ENCODE measurements at regions not wholly inside any gene's neighbourhood (a gene's known extent, or its start where the extent isn't known, plus 50 kb on each side); places are given as distances from the start of the nearest gene placed in this dataset.
"Not testable (repeated sequence)": the region's sequence is repeated elsewhere in the genome, so short reads cannot be mapped to it uniquely, and the experiment has no call there.

DNA sequence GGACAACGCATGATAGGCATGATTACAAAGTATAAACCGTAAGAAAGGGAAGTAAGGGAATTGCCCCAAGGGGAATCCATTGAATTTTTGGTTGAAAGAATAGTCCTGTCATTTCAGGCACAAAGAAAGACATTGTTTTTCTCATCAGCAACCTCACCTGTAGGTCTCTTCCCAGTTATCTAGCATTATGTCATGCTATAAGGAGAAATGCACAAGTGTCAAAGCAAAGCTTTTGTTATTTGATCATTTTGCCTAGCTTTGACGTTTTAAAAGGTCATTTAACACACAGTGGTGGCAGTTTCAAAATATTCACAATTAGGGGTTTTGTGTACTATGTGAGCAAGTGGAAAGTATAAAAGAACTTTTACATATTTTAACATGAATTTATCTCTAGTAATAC lies 796.2 kb upstream of the MIR17HG start:
- no peak for DNase-seq

DNA sequence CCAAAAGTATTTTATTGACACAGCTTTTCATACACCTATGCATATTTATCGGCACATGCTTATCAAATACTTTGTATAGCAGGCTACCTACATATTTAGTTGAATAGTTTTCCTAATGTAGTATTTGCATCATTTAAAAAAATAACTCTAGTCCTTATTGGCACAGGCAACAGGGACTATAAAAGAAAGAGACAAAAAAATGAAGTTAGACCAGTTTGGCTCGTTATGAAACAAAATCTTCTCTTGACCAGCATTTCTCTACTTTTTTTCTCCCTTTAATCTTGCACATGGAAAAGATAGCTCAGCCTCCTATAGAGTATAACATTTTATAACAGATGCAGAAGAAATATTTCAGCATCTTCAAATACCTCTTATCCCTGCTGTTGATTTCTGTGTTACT lies 794.8 kb upstream of the MIR17HG start:
- no peak for DNase-seq

DNA sequence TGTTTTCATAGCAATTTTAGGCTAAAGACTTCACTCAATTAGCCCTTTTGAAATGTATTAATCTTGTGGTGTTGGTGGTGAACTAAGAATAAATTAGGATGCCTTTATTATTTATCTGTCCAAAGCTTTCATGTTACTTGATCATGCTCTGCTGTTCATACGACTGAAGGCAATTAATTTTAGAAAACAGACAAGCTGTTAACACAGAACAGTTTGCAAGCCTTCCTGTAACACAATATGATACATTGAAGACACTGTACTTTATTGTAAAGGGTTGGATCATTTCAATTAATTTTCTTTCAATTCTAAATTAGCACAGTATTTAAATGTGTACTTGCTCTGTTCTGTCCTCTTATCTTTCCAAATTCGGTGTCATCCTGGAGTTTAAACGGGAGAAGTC lies 794.3 kb upstream of the MIR17HG start:
- no peak for DNase-seq

DNA sequence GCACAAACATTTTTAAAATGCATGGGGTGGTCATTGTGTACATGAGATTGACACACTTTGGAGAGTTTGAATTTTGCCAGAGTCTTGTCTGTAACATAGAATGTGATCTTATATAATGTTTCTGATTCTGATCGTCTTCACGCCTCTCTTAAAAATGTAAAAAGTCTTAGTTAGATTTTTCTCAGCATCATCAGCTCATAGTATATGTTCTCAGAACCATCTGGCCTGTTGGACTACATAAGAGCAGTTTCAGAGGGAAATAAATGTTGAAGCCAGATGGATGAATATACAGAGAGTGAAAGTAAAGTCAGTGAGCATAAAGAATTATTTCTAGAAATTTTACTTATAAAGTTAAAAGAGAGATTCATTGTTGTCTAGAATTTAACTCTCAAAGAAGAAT lies 789.9 kb upstream of the MIR17HG start:
- peak; percentile 17 for DNase-seq

DNA sequence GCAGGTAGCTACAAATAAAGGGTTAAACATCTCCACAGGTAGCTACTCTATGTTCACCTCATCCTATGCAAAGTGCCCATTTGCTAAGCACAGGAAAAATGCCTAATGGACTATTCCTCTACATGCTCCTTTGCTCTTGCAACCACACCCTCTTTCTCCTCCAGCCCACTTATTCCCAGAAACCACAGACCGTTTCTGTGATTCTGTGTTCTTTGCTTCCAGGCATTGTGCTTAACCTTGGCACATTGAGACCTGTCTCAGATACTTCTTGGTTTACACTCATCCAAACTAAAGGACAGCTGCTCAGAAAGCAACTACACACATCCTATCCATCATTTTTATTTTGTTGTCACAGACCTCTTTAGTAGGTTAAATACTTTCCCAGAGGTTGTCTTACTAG lies 785.0 kb upstream of the MIR17HG start:
- DNase-seq: no peak

DNA sequence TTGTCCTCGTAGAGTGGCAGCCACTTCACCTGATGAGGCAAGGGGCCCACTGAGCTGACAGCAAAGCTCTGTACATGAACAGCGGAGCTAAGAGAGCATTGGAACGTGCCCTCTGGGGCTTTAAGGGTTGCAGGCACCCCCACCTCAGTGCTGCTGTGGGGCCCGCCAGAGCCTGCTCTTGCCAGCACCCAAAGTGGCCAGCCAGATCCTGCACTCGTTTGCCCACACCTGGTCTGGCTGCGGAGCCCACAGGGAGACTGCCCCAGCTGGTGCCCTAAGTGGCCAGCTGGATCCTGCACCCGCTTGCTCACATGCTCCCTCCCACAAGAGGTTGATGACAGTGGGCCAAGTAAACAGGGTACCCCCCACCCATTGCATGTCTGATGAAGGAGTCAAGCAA lies 783.4 kb upstream of the MIR17HG start:
- DNase-seq: no peak

DNA sequence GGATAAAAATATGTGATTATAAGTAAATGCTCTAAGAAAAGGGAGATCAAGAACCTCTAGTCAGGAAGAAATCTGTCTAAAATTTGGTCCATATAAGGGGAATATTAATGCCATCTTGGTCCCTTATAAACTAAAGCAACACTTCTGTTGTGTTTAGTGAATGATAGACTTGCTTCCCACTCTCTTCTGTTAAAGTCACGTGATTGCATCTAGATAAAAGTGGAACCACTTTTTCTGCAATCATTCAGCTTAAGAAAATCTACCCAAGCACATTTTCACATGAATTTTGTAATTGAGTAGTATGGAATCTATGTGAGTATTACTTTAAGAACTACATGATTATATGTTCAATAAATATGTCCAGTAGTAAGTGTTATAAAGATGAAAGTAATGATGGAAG lies 782.9 kb upstream of the MIR17HG start:
- DNase-seq: no peak

DNA sequence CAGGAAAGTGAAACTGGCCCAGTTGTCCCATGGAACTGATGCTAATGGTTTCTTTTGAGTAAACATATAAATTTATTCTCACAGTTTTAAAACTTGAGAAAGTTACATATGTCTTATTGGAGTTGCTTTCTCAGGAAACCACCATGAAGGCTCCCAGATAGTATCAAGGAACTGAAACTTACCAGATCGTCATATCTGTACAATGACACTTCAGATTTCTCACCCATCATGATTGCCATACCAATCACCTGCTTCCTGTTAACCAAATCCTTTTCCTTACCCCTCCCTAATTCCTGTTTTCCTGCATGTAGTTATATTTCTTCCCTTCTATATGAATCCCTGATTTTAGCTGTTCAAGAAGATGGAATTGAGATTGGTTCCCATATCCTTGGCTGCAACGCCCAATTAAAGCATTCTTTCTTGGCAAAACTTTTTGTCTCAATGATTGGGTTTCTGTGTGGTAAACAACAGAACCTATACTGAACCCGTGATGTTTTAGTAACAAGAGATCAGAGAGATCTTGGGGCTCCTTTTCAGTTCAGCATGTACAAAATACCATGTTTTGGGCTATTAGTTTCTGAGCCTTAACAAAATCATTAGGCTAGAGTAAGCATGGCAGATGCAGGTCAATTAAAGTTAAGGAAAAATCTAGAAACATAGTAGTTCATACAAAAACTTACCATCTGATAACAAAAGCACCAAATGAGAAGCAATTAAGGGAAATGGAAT lies 781.3 kb upstream of the MIR17HG start:
- no peak for DNase-seq

DNA sequence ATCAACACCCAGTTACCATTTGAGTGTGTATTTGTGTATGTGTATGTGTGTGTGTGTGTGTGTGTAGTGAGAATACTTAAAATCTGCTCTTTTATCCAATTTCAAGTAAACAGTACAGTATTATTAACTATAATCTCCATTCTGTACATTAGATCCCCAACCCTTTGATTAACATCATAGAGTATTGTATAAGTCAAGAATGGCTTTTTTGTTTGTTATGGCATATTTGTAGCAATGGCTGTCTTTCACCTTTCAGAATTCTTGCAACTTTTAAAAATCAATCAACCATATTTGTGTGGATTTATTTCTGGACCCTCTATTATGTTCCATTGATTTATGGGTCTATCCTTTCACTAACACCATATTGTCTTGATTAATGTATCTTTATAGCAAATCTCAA lies 779.3 kb upstream of the MIR17HG start:
- no peak for DNase-seq

DNA sequence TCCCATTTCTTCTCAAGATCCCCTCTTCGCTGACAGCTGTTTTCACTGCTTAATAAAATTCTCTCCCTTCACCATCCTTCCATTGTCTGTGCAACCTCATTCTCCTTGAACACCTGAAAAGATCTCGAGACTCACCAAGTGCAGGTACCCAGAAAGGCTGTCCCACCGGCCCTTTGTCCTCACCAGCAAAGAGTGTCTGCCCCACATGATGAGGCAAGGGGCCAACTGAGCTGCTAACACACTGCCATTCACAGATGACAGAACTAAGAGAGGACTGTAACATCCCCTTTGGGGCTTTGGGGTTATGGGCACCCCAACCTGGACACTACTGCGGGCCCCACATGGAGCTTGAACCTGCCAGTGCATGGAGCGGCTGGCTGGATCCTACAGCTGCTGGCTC lies 771.4 kb upstream of the MIR17HG start:
- DNase-seq: no peak

DNA sequence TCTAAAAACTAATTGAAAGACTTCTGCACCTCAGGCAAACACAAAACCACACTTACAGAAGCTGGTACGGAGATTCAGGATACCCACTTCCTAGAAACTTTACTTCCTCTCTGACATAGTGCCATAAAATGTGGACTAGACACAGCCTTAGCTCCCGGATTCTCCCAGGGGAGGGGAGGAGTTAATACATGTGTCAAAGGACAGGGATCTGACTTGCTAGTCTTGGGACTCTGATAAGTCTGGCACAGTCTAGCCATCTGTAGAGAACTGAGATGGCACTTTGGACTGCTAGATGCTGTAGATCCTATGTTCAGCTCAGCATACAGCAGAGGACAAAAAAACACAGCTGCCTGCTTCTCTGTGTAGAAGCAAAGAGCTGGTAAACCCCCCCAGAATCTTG lies 769.8 kb upstream of the MIR17HG start:
- no peak for DNase-seq

DNA sequence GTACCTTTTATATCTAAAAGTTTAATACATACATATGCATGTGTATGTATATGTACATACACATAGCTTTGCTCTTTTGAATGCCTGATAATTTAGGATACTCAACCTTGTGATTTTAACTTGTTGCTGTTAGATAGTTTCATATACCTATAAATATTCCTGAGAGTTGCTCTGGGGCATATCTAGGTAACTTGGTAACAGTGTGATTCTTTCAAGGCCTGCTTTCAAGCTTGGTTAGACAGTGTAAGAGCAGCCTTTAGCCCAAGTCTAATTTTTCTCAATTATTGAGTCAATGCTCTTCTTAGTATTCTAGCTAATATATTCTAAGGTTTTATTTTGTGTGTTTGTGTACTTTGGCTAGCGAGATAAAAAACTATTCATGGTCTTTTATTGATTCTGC lies 762.1 kb upstream of the MIR17HG start:
- no peak for DNase-seq

DNA sequence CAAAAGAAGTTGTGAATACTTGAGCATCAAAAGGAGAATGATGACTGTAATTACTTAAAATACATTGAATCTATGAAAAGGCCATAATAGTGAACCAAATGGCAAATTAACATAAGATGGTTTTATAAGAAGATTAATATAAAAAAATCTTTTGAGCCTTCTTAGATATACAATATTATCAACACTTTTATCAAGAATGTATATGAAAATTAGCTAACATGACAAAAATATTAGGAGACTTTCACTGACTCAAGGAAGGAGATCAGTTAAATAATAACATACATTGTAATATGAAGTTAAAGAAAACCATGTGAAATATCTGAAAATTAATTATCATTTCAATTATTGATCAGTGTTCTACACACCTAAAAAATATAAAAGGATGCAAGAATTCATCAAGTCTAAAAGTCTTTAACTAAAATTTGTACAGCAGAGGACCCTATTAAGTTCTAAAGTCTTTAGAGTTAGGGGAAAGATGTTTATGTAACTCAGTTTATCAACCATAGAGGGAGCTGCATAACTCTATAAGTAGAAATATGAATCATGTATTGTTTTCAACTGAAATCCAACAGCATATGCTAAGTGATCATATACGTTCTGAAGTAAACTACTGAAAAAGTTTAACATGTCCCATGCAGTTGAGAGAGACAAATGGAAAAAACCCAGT lies 756.1 kb upstream of the MIR17HG start:
- DNase-seq: no peak

DNA sequence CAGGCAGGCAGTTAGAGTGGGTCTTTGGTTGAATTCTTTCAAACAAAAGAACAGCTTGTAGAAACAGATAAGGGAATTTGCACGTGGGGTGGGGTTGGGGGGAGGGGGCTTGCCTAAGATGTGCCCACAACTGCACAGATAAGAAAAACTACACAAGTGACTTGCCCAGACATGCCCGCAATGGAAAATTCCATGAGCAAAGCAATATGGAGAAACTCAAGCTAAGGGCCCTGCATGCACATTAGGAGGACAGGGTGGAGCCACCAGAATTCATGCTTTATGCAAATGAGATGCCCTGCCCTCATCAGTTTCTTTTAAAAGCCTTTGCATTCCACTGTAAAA lies 755.6 kb upstream of the MIR17HG start:
- DNase-seq: no peak

DNA sequence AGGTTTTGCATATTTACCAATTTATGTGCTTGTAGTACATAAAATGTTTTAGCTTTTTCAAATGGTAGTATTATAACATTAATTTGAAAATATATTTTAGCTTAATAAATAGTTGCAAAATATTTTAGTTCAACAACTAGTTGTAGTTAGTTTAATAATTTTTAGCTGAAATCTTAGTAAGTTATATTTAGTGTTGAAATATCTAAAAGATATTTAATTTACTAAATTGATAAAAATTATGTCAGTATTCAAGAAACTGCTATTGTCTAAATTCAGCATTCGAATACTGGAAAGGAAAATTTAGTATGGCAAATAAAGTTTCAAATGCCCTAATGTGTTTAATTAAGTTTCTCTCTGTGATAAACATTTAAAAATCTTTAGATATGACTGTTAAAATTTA lies 754.5 kb upstream of the MIR17HG start:
- DNase-seq: no peak

DNA sequence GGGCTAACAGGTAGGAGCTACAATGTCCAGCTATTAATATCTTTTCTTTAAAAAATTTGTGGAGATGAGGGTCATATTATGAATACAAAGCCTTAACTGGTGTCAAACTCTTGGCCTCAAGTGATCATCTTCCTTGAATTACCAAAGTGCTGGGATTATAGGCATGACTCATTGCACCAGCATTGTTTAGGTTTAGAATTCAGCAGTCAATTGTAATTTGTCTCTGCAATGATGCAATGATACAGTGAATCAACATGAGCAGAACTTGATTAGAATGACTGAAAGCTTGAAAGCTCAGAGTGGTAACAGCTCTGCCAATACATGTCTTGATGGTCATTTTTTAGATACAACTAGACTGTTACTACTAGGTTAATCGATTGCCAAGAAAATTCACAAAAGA lies 752.8 kb upstream of the MIR17HG start:
- no peak for DNase-seq

DNA sequence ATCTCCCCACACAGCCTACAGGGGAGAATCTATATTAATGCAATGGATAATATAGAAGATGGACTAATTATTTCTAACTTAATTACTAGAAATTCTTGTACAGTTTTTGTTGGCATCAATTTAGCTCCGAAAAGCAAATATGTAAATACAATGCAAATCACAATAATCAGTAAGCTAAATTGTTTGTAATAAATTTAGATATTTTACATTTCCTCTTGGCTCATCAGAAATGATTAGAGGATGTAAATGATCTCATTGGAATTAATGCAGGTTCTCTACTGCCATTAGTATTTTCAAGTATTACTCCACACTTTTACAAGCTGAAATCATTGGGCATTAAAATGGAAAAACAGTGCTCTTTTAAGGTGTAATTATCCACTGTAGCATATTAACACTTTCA lies 741.8 kb upstream of the MIR17HG start:
- DNase-seq: no peak

DNA sequence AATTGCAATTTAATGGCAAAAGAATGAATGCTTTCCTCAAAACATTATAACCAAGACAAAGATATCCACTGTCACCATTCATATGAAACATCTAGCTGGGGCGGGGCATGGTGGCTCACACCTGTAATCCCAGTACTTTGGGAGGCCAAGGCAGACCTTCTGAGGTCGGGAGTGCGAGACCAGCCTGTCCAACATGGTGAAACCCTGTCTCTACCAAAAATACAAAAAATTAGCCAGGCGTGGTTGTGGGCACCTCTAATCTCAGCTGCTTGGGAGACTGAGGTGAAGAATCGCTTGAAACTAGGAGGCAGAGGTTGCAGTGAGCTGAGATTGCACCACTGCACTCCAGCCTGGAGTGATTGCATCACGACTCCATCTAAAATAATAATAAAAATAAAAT lies 740.6 kb upstream of the MIR17HG start:
- not testable (repeated sequence) for DNase-seq

DNA sequence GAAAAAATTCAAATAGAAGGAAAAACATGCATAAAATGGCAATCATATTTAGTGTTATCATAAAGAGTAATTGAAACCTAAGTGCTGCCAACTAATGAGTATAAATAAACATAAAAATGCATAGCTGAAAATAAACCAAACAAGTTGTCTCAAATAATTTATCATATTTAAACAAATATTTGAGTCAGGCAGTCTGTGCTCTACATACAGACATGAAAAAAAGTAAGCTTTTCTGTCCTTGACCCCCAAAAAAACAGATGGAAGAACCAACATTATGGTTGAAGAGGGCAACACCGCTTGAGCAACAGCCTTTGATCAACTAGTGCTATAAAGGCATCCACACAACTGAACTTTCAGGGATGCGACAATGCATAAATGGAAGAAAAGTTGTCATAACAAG lies 735.1 kb upstream of the MIR17HG start:
- no peak for DNase-seq

DNA sequence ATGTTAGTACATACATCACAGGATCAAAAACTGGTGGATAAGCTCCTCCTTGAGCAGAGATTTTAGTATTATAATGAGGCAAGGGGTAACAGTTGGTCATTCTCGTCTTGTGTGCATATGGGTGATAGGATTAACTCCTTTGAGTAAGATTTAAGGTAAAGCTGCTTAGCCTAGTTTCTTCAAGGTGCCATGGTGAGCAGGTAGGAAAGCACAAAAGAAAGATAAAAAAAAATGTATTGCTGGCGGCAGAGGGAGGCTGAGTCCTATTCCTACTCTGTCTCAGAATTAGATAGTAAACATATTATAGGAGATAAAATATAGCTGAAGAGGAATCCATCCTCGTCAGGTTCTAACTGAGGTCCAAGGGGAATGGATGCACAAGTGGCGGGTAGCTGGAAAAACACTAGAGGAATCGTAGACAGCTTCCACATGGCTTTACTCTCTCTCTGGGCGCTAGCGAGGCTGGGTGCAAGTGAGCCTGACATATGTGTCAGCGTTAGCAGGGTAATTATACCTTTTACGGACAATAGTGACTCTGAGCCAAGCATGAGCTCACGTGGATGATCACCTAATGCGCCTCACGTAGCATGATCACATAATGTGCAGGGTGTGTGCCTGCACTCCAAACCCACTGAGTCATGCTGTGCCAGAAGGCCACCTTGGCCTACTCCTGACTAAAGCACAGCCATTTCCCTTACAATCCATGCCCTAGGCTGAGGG lies 734.3 kb upstream of the MIR17HG start:
- no peak for DNase-seq

DNA sequence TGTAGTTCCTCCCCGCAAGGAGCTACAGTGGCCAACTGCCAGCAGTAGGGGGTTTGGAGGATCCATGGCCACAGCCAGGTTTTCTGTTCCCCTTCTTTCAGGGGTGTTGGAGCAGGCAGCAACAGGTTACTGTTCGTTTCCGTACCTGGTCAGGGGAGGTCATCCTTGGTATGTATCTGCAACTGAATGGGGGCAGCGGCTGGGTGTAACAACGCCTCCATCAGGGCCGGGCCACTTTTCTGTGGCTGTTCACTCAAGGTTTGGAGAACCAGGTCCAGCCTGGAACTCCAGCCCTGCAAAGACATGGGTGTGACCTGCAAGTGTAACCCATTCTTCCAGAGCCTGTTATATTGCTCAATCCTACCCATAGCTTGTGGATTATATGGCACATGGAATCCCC lies 732.3 kb upstream of the MIR17HG start:
- DNase-seq: no peak

DNA sequence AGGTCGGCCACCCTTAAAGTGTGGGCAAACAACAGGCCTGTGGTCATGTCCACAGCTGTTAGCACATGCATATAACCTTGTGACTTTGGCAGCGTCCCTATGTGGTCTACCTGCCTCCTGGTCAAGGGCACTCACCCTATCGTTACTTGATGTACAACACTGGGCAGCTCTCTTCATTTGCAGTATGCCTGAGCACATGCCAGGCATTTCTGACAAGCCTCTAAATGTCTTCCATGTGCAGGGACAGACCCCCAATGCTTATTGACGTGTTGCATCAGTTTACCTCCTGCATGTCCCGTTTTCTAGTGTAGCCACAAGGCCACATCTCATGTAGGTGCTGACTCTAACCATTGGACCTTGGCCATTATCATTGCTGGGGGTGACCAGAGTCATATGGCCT lies 731.7 kb upstream of the MIR17HG start:
- DNase-seq: no peak

DNA sequence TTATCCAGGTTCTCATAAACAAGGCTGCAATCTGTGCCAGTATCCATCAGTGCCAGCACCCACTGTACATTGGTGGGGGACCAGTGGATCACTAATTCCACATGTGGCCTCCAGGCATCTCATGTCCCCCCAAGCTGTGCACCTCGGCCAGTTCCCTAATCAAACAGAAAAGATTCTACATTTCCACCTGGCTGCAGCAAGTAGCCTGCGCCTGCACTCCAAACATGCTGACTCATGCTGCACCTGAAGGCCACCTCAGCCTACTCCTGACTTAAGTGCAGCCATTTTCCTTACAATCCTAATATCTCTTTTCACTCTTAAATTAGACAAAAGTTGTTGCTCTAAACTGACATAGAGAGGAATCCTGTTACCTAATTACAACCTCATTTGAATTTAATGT lies 729.4 kb upstream of the MIR17HG start:
- DNase-seq: no peak

DNA sequence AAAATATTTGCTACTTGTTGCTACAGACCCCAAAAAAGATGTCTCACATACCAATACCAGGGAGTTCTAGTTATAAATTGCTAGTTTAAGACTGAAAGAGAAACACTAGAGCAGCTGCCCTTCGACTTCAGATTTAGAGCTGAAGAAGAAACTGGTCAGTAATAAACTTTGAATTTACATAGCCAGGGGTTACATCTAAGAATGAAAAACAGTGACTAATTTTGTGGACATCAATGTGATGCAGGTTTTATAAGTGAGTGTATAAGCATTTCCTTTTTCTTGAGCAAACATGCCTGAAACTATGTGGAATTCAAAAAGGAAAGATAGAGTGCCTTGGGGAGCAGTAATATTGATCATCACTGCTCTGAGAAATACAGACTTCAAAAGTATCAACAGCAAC lies 724.9 kb upstream of the MIR17HG start:
- DNase-seq: no peak

Data from skin of body (tissue), 1 donor.